ENCODE measurements at regions not wholly inside any gene's neighbourhood (a gene's known extent, or its start where the extent isn't known, plus 50 kb on each side); places are given as distances from the start of the nearest gene placed in this dataset.

DNA sequence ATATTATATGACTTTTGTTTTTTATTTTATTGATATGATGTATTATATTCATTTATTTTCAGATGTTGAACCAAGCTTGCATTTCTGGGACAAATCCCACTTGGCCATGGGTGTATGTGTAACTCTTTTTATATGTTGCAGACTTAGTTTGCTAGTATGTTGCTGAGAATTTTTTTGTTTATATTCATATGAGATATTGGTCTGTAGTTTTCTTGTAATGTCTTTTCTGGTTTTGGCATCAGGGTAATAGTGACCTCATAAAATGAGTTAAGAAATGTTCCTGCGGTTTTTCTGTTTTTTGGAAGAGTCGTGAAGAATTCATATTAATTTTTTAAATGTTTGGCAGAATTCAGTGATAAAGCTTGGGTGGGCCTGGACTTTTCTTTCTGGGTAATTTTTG lies 88.7 kb downstream of the ASB1 start:
- intact Hi-C loops (cut with DNase I; ENCODE audit: low total_unique reads): no loop called here

DNA sequence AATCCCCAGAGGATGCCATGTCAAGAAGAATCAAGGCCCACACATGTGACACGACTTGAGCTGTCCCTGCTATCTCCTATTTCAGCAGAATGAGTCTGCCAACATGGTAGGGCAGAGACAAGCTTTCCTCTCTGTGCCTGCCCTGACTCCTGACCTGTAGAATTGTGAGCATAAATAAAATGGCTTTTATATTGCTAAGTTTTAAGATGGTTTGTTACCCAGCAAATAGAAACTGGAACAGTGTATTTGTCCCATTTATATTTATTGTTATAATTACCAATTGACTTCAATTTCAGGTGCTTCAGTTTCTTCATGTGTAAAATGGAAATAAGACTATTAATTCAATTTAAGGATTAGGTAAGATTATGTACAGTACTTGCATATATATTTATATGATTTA lies 90.5 kb downstream of the ASB1 start:
- H3K27me3 ChIP-seq: no peaks in the 10 kb centered on the region
- intact Hi-C loops (cut with DNase I; ENCODE audit: low total_unique reads): no loop called here
- no peak overlapping the region for H3K4me3 ChIP-seq
- H3K9me3 ChIP-seq: peaks cover 0 to 6% of the 10 kb centered on the region in 2 donors
- TF ChIP-seq, protein P1, sequence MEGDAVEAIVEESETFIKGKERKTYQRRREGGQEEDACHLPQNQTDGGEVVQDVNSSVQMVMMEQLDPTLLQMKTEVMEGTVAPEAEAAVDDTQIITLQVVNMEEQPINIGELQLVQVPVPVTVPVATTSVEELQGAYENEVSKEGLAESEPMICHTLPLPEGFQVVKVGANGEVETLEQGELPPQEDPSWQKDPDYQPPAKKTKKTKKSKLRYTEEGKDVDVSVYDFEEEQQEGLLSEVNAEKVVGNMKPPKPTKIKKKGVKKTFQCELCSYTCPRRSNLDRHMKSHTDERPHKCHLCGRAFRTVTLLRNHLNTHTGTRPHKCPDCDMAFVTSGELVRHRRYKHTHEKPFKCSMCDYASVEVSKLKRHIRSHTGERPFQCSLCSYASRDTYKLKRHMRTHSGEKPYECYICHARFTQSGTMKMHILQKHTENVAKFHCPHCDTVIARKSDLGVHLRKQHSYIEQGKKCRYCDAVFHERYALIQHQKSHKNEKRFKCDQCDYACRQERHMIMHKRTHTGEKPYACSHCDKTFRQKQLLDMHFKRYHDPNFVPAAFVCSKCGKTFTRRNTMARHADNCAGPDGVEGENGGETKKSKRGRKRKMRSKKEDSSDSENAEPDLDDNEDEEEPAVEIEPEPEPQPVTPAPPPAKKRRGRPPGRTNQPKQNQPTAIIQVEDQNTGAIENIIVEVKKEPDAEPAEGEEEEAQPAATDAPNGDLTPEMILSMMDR (IDR thresholded peaks at IDR 0.05): no peak
- no peak for TF ChIP-seq POLR2A (IDR thresholded peaks at IDR 0.05)
- no peak for DNase-seq
- H3K36me3 ChIP-seq: no peaks in the 10 kb centered on the region
- no peaks in the 10 kb centered on the region for H3K4me1 ChIP-seq
- H3K27ac ChIP-seq: no peak overlapping the region

More for the DNA sequence above, 88.7 kb downstream of the ASB1 start:
- Histone ChIP-seq H3K4me3 (no peak overlapping the region), H3K4me1 (no peaks in the 10 kb centered on the region), H3K27ac (no peak overlapping the region), H3K27me3 (no peaks in the 10 kb centered on the region), H3K36me3 (no peaks in the 10 kb centered on the region), H3K9me3 (peaks cover 0 to 6% of the 10 kb centered on the region in 2 donors)
- no peak for TF ChIP-seq POLR2A (IDR thresholded peaks at IDR 0.05)
- TF ChIP-seq, protein P1 (IDR thresholded peaks at IDR 0.05): no peak
- DNase-seq: no peak

DNA sequence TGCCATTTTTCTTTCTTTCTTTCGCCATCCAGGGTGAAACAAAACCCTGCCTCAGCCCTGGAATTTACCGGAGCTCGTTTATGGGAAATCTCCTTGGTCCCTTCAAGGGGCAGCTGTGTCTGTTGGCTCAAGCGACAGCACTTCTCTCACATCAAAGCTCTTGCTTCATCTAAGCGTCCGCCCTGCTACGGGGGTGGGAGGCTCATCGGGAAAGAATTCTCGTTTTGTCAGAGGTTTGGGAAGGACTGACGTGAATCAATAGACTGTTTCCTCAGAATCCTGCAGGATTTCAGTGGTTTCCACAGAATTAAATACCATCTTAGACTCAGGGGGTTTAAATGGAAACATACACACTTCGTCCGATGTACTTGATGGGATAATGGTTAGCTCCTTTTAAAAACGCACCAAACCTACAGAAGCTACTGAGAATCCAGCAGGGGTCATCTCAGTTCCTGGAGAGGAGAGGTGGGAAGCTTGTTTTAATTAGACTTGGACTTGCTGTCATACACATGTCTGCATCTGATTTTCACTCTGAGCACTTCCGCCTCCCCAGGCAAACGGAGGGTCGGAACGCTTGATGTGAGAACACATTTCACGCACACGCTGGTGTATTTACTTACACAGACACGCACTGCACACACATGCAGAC lies 91.6 kb downstream of the ASB1 start:
- TF ChIP-seq, protein P1 (IDR thresholded peaks at IDR 0.05): no peak
- no peak for TF ChIP-seq POLR2A (IDR thresholded peaks at IDR 0.05)
- H3K4me3 ChIP-seq: no peak overlapping the region
- no peaks in the 10 kb centered on the region for H3K27me3 ChIP-seq
- no peaks in the 10 kb centered on the region for H3K36me3 ChIP-seq
- H3K9me3 ChIP-seq: peaks cover 0 to 6% of the 10 kb centered on the region in 2 donors
- intact Hi-C loops (cut with DNase I; ENCODE audit: low total_unique reads): no loop called here
- no peaks in the 10 kb centered on the region for H3K4me1 ChIP-seq
- DNase-seq: no peak
- H3K27ac ChIP-seq: no peak overlapping the region

DNA sequence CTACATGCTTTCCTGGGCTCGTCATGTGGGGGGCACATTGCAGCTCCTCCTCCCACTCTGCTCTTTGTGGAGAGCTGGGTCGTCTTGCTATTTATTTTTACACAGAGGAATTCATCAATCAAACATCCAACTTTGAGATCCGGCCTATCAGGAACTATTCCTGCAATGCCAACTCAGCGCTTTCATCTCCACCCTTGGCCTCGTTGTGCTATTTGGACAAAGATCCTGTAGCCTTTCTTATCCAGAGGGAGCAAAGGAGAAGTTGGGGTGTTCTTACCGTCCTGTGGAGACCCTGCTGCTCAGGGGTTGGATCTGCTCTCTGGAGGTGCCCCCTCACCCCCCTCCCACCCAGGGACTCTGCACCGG lies 92.1 kb downstream of the ASB1 start:
- Histone ChIP-seq H3K4me3 (no peak overlapping the region), H3K36me3 (no peaks in the 10 kb centered on the region), H3K4me1 (no peaks in the 10 kb centered on the region), H3K27me3 (no peaks in the 10 kb centered on the region), H3K27ac (no peak overlapping the region), H3K9me3 (peaks cover 0 to 6% of the 10 kb centered on the region in 2 donors)
- no peak for DNase-seq
- TF ChIP-seq, protein P1 (IDR thresholded peaks at IDR 0.05): no peak
- TF ChIP-seq POLR2A (IDR thresholded peaks at IDR 0.05): no peak
- intact Hi-C loops (cut with DNase I; ENCODE audit: low total_unique reads): no loop called here

DNA sequence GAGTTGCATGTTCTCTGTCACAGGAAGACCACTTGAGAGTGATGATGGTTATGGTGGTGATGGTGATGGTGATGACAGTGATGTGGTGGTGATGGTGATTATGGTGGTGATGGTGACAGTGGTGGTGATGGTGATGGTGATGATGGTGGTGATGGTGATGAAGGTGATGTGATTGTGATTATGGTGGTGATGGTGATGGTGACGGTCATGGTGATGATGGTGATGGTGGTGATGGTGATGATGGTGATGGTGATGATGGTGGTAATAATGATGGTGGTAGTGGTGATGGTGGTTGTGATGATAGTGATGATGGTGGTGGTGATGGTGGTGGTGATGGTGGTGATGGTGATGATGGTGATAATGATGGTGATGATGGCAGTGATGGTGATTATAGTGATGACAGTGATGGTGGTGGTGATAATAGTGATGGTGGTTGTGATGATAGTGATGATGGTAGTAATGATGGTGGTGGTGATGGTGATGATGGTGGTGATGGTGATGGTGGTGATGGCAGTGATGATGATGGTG lies 93.7 kb downstream of the ASB1 start:
- Histone ChIP-seq H3K9me3 (peaks cover 0 to 6% of the 10 kb centered on the region in 2 donors), H3K36me3 (no peaks in the 10 kb centered on the region), H3K27ac (no peak overlapping the region), H3K4me3 (no peak overlapping the region), H3K27me3 (no peaks in the 10 kb centered on the region), H3K4me1 (no peaks in the 10 kb centered on the region)
- intact Hi-C loops (cut with DNase I; ENCODE audit: low total_unique reads): no loop called here
- no peak for DNase-seq
- TF ChIP-seq, protein P1 (IDR thresholded peaks at IDR 0.05): no peak
- TF ChIP-seq POLR2A (IDR thresholded peaks at IDR 0.05): no peak

Data from uterus (tissue), 3 donors.